HepG2 (cell line): ENCODE measurements at regions not wholly inside any gene's neighbourhood (a gene's known extent, or its start where the extent isn't known, plus 50 kb on each side); places are given as distances from the start of the nearest gene placed in this dataset.

Experiments
- ATAC-seq: fragments of 200-7000 bp; cut with Tn5 transposase; 3 replicates; pipeline ENCODE4 v1.9.1; 2020; ENCODE audit warnings: mild to moderate bottlenecking, moderate library complexity
- BruUV-seq: library from RNA; stranded (reverse); fragments of 400-500 nt; replicated peaks from 2 replicates; lab custom pipeline; 2021; lab: Mats Ljungman, UMichigan
- CTCF ChIA-PET: fragments of 300-600 bp; formaldehyde crosslinking; extraction: SDS; loops from one replicate; lab custom pipeline; 2021; ENCODE audit warnings: low total read pairs, inconsistent platforms, low intra/inter-chr PET ratio; lab: Yijun Ruan, JAX
- POLR2A ChIA-PET: fragments of 350-600 bp; sonication (Branson Sonifier 250); formaldehyde crosslinking; loops from one replicate; lab custom pipeline; 2020; ENCODE audit warnings: antibody characterized with exemption, inconsistent platforms; lab: Yijun Ruan, JAX
- DNase-seq: peaks from one replicate; pipeline ENCODE4 v3.0.0-alpha.2; 2015; ENCODE audit warnings: low spot score
- FAIRE-seq: peaks from 3 replicates; lab custom pipeline; 2011; peaks lifted over from hg19 to GRCh38; lab: Jason Lieb, UNC
- H2AFZ ChIP-seq: one replicate; pipeline ENCODE4 v1.6.1; 2011; ENCODE audit warnings: low read length, inconsistent platforms
- H3K27ac ChIP-seq: fragments of 300-600 bp; 3 replicates; pipeline ENCODE4 v1.8.0; 2011; ENCODE audit warnings: mixed run types, mild to moderate bottlenecking, mixed read lengths, low read length, inconsistent platforms; ENCODE audit not compliant: insufficient read depth; ENCODE audit errors: extremely low read length
- H3K27me3 ChIP-seq, 2 experiments: fragments of 200-600 bp in 1 of 2; 2 replicates in 1 of 2; 3 replicates in 1 of 2; pipeline versions ENCODE4 v1.6.0 to v1.8.0; 2011; ENCODE audit warnings: low read length in 2 of 2, mild to moderate bottlenecking in 2 of 2, moderate library complexity in 2 of 2, inconsistent platforms in 1 of 2; ENCODE audit not compliant: insufficient read depth in 2 of 2, control insufficient read depth in 1 of 2
- H3K36me3 ChIP-seq, 2 experiments: fragments of 200-600 bp in 1 of 2; replicated peaks in 1 of 2; 2 replicates in 1 of 2; 3 replicates in 1 of 2; pipeline versions ENCODE4 v1.5.1 to v1.8.0; 2011; ENCODE audit warnings: low read length in 2 of 2, inconsistent platforms in 1 of 2; ENCODE audit not compliant: insufficient read depth in 2 of 2, control insufficient read depth in 1 of 2
- H3K4me1 ChIP-seq: 2 replicates; pipeline ENCODE4 v1.5.1; 2012; ENCODE audit warnings: low read length, inconsistent platforms; ENCODE audit not compliant: insufficient read depth
- H3K4me2 ChIP-seq: 2 replicates; pipeline ENCODE4 v1.6.0; 2011; ENCODE audit warnings: low read depth, low read length, inconsistent platforms
- H3K4me3 ChIP-seq, 3 experiments: fragments of 200-600 bp in 1 of 3; sonication (generic), shearing (Covaris generic) in 1 of 3; replicated peaks in 1 of 3; 2 replicates each; pipeline ENCODE4 v1.5.1; 2011 to 2016; ENCODE audit warnings: low read length in 3 of 3, inconsistent platforms in 2 of 3, low read depth in 2 of 3, mild to moderate bottlenecking in 2 of 3, control low read depth in 1 of 3, mixed read lengths in 1 of 3; ENCODE audit not compliant: insufficient read depth in 1 of 3
- H3K79me2 ChIP-seq: one replicate; pipeline ENCODE4 v1.6.1; 2011; ENCODE audit warnings: low read length, inconsistent platforms; ENCODE audit not compliant: insufficient read depth
- H3K9ac ChIP-seq: 2 replicates; pipeline ENCODE4 v1.6.0; 2011; ENCODE audit warnings: mild to moderate bottlenecking, low read depth, low read length, inconsistent platforms; ENCODE audit not compliant: insufficient read depth
- H3K9me3 ChIP-seq: 2 replicates; pipeline ENCODE4 v1.5.1; 2012; ENCODE audit warnings: mild to moderate bottlenecking, low read length
- H4K20me1 ChIP-seq: 2 replicates; pipeline ENCODE4 v1.6.0; 2011; ENCODE audit warnings: inconsistent platforms, mild to moderate bottlenecking, low read length, moderate library complexity; ENCODE audit not compliant: insufficient read depth
- ARNT2 ChIP-seq: sonication (generic); formaldehyde crosslinking; IDR thresholded peaks from 2 replicates; pipeline ENCODE4 v1.8.0; 2022; ENCODE audit warnings: mild to moderate bottlenecking, low read depth, missing genetic modification reagents, moderate library complexity
- ATF3 ChIP-seq: sonication (generic); formaldehyde crosslinking; IDR thresholded peaks from 2 replicates; pipeline ENCODE4 v1.4.0; 2020; ENCODE audit warnings: missing genetic modification reagents
- FOXK2 ChIP-seq: fragments of 450-650 bp; IDR thresholded peaks from 2 replicates; pipeline ENCODE4 v1.6.1; 2016
- HDAC2 ChIP-seq: sonication (generic); formaldehyde crosslinking; IDR thresholded peaks from 2 replicates; pipeline ENCODE4 v1.4.0; 2020; ENCODE audit warnings: missing genetic modification reagents
- MEF2D ChIP-seq: sonication (generic); formaldehyde crosslinking; IDR thresholded peaks from 2 replicates; pipeline ENCODE4 v1.5.1; 2020; ENCODE audit warnings: mild to moderate bottlenecking, missing genetic modification reagents
- MNT ChIP-seq: fragments of 450-650 bp; IDR thresholded peaks from 2 replicates; pipeline ENCODE4 v1.6.1; 2016
- NFRKB ChIP-seq: fragments of 450-650 bp; IDR thresholded peaks from 2 replicates; pipeline ENCODE4 v1.6.1; 2017
- PAX8 ChIP-seq: sonication (generic); formaldehyde crosslinking; IDR thresholded peaks from 2 replicates; pipeline ENCODE4 v1.8.0; 2022; ENCODE audit warnings: mild to moderate bottlenecking, missing genetic modification reagents, borderline replicate concordance
- SETDB1 ChIP-seq: sonication (generic); formaldehyde crosslinking; IDR thresholded peaks from 2 replicates; pipeline ENCODE4 v1.5.1; 2020; ENCODE audit warnings: missing genetic modification reagents, mild to moderate bottlenecking, borderline replicate concordance
- SOX6 ChIP-seq, 2 experiments: fragments of 450-650 bp in 1 of 2; sonication (generic) in 1 of 2; formaldehyde crosslinking in 1 of 2; IDR thresholded peaks; 2 replicates each; pipeline versions ENCODE4 v1.4.0 to v1.6.1; 2017 to 2020; ENCODE audit warnings: antibody characterized with exemption in 1 of 2, mild to moderate bottlenecking in 1 of 2, missing genetic modification reagents in 1 of 2
- ZBED4 ChIP-seq: sonication (generic); formaldehyde crosslinking; IDR thresholded peaks from 2 replicates; pipeline ENCODE4 v1.4.0; 2020; ENCODE audit warnings: missing genetic modification reagents, borderline replicate concordance
- ZNF30 ChIP-seq: sonication (generic); formaldehyde crosslinking; IDR thresholded peaks from 2 replicates; pipeline ENCODE4 v1.5.0; 2020; ENCODE audit warnings: mild to moderate bottlenecking, missing genetic modification reagents
- ZNF569 ChIP-seq: sonication (generic); formaldehyde crosslinking; IDR thresholded peaks from 2 replicates; pipeline ENCODE4 v1.5.0; 2020; ENCODE audit warnings: mild to moderate bottlenecking, missing genetic modification reagents, moderate library complexity, borderline replicate concordance
- ZNF619 ChIP-seq: sonication (generic); formaldehyde crosslinking; IDR thresholded peaks from 2 replicates; pipeline ENCODE4 v1.4.0; 2020; ENCODE audit warnings: mild to moderate bottlenecking, missing genetic modification reagents
- ZNF841 ChIP-seq: sonication (generic); formaldehyde crosslinking; IDR thresholded peaks from 2 replicates; pipeline ENCODE4 v1.8.1; 2023; ENCODE audit warnings: missing genetic modification reagents, borderline replicate concordance
- WGBS: methylation state at CpG from one replicate; pipeline ENCODE4 v1.1.6; 2017; ENCODE audit warnings: low lambda C conversion rate; 5-methylcytosine and 5-hydroxymethylcytosine counted together
- in situ Hi-C: cut with HindIII; loops from 2 replicates; pipeline ENCODE4 v1.10.0; 2017; ENCODE audit warnings: low pct_unique_long_range_greater_than_20kb; ENCODE audit not compliant: extremely low pct_ligation_motif_present
- intact Hi-C: fragments of 100-400 bp; cut with micrococcal nuclease; formaldehyde crosslinking; loops from one replicate; pipeline ENCODE4 v1.10.0; 2022; ENCODE audit not compliant: unreplicated experiment

- BruUV-seq, result no TSS peak
- POLR2A ChIA-PET, result no interaction called here
- Histone ChIP-seq H3K79me2 (no peaks in the 10 kb centered on the region), H3K4me2 (no peak overlapping the region), H2AFZ (no peak overlapping the region), H3K27me3 (no peaks in the 10 kb centered on the region), H3K9ac (no peak overlapping the region), H4K20me1 (no peaks in the 10 kb centered on the region), H3K4me1 (no peaks in the 10 kb centered on the region), H3K36me3 (no peaks in the 10 kb centered on the region), H3K9me3 (no peaks in the 10 kb centered on the region), H3K27ac (no peak overlapping the region), H3K4me3 (no peak overlapping the region)
- intact Hi-C loops (no loop called here), in situ Hi-C loops (no loop called here)
- TF ChIP-seq MNT (no peak), SOX6 (IDR thresholded peaks at IDR 0.05) (no peak), SOX6 (CRISPR knock-in tag; IDR thresholded peaks at IDR 0.05) (no peak), SETDB1 (no peak), ARNT2 (CRISPR knock-in tag) (no peak), ZNF30 (CRISPR knock-in tag) (no peak), ZNF841 (CRISPR knock-in tag) (no peak), HDAC2 (no peak), ZNF619 (no peak), ZBED4 (CRISPR knock-in tag) (no peak), NFRKB (no peak), FOXK2 (no peak), ATF3 (CRISPR knock-in tag) (no peak), ZNF569 (CRISPR knock-in tag) (no peak), PAX8 (CRISPR knock-in tag) (no peak), MEF2D (CRISPR knock-in tag) (no peak)
- no peak for FAIRE-seq
- no peak for ATAC-seq
- CTCF ChIA-PET, result no interaction called here
- 2% methylated on average over 2 of the region's 2 CpGs for WGBS
- no peak for DNase-seq
Observed at GRCh38 chr12:102633981-102634605, 153.7 kb upstream of the IGF1 start.
